Psoas muscle (tissue), 7 donors: ENCODE measurements at regions not wholly inside any gene's neighbourhood (a gene's known extent, or its start where the extent isn't known, plus 50 kb on each side); places are given as distances from the start of the nearest gene placed in this dataset.

Experiments
- ATAC-seq, 4 donors: fragments of 200-7000 bp; cut with Tn5 transposase; one replicate each; pipeline ENCODE4 v1.9.1; 2020; ENCODE audit warnings: moderate library complexity in 3 of 4, mild to moderate bottlenecking in 2 of 4
- DNase-seq, 2 donors: peaks; one replicate each; pipeline ENCODE4 v3.0.0-alpha.2; 2020
- H3K27ac ChIP-seq: fragments of 200-600 bp; one replicate; pipeline ENCODE4 v1.8.0; 2022
- H3K27me3 ChIP-seq, 3 donors: fragments of 200-600 bp in 1 of 3; one replicate each; pipeline versions ENCODE4 v1.6.1 to v1.8.0; 2013 to 2022; ENCODE audit warnings: low read length in 2 of 3, mild to moderate bottlenecking in 2 of 3, moderate library complexity in 1 of 3; ENCODE audit not compliant: insufficient read depth in 3 of 3
- H3K36me3 ChIP-seq, 2 donors: fragments of 200-600 bp in 1 of 2; one replicate each; pipeline versions ENCODE4 v1.6.1 to v1.8.0; 2013 to 2022; ENCODE audit warnings: low read depth in 1 of 2, mild to moderate bottlenecking in 1 of 2, moderate library complexity in 1 of 2; ENCODE audit not compliant: insufficient read depth in 1 of 2
- H3K4me1 ChIP-seq: fragments of 200-600 bp; one replicate; pipeline ENCODE4 v1.8.0; 2022
- H3K4me3 ChIP-seq: fragments of 200-600 bp; one replicate; pipeline ENCODE4 v1.8.0; 2022; ENCODE audit warnings: mild to moderate bottlenecking
- H3K9me3 ChIP-seq: fragments of 200-600 bp; one replicate; pipeline ENCODE4 v1.8.0; 2022
- CTCF ChIP-seq: fragments of 200-600 bp; IDR thresholded peaks from one replicate; pipeline ENCODE4 v1.8.0; 2022; ENCODE audit warnings: antibody characterized with exemption
- WGBS, 3 donors: extraction: QIAGEN DNeasy Blood & Tissue Kit; methylation state at CpG; one replicate each; pipeline versions ENCODE4 v1.1.6 to v1.1.7; 2013; 5-methylcytosine and 5-hydroxymethylcytosine counted together
- intact Hi-C, 2 donors: fragments of 100-400 bp; cut with DNase I; formaldehyde crosslinking; loops; one replicate each; pipeline versions ENCODE4 v1.11.0 to v1.14.2; 2022
- donor health status: healthy with polysubstance abuse.
- donor health status: DM: no; HTN: no; CAD: no; lungs with moderate emphysema.
- donor health status: Bipolar disorder and iron deficiency.
- donor health status: healthy.
- donor health status: DM: yes; HTN: yes; CAD: no.
- donor health status: DM: no; HTN: no; CAD: no.
- donor health status: DM: yes; HTN: yes; CAD: no.

GRCh38 chr7:142571581-142571980, 177.7 kb upstream of the PRSS1 start:
- Histone ChIP-seq H3K27me3 (no peaks in the 10 kb centered on the region), H3K27ac (no peak overlapping the region), H3K4me1 (no peaks in the 10 kb centered on the region), H3K36me3 (no peaks in the 10 kb centered on the region), H3K4me3 (no peak overlapping the region), H3K9me3 (no peaks in the 10 kb centered on the region)
- no peak for TF ChIP-seq CTCF
- no peak for ATAC-seq
- WGBS, 3 donors = 71 to 77% (median 76%) methylated on average over 3 of the region's 3 CpGs
- DNase-seq = no peak
- intact Hi-C loops = no loop called here

GRCh38 chr7:142569851-142570250, 179.4 kb upstream of the PRSS1 start:
- Histone ChIP-seq H3K4me1 (no peaks in the 10 kb centered on the region), H3K4me3 (no peak overlapping the region), H3K27ac (no peak overlapping the region), H3K9me3 (no peaks in the 10 kb centered on the region), H3K27me3 (no peaks in the 10 kb centered on the region), H3K36me3 (no peaks in the 10 kb centered on the region)
- DNase-seq = no peak
- ATAC-seq = no peak
- WGBS, 3 donors = 91 to 100% (median 94%) methylated on average over 1 of the region's 1 CpG
- intact Hi-C loops = no loop called here
- no peak for TF ChIP-seq CTCF

- H3K4me1 ChIP-seq = no peaks in the 10 kb centered on the region
- H3K9me3 ChIP-seq = no peaks in the 10 kb centered on the region
- intact Hi-C loops = no loop called here
- H3K27me3 ChIP-seq = no peaks in the 10 kb centered on the region
- no peak for TF ChIP-seq CTCF
- no peaks in the 10 kb centered on the region for H3K36me3 ChIP-seq
- ATAC-seq (peak; percentile 83 to 96 (median 92)), DNase-seq (no peak)
- H3K4me3 ChIP-seq = no peak overlapping the region
- H3K27ac ChIP-seq = no peak overlapping the region
- WGBS, 3 donors = 49 to 61% (median 53%) methylated on average over 5 of the region's 5 CpGs
Observed at GRCh38 chr7:142568435-142569097, 180.7 kb upstream of the PRSS1 start.

- DNase-seq = no peak
- intact Hi-C loops = no loop called here
- WGBS, 3 donors = 75 to 79% (median 76%) methylated on average over 22 of the region's 22 CpGs
Observed at GRCh38 chr7:142567201-142568075, 181.8 kb upstream of the PRSS1 start.

More at GRCh38 chr7:142567201-142568075, 181.8 kb upstream of the PRSS1 start:
- H3K4me1 ChIP-seq = no peaks in the 10 kb centered on the region
- no peaks in the 10 kb centered on the region for H3K27me3 ChIP-seq
- TF ChIP-seq CTCF = no peak
- H3K4me3 ChIP-seq = no peak overlapping the region
- H3K27ac ChIP-seq = no peak overlapping the region
- no peaks in the 10 kb centered on the region for H3K9me3 ChIP-seq
- ATAC-seq = no peak
- H3K36me3 ChIP-seq = no peaks in the 10 kb centered on the region
